ENCODE measurements at regions not wholly inside any gene's neighbourhood (a gene's known extent, or its start where the extent isn't known, plus 50 kb on each side); places are given as distances from the start of the nearest gene placed in this dataset.
A peak's percentile ranks its signal among the peaks of the same experiment; 100 is the strongest.

- DNase-seq (no peak), ATAC-seq (ENCODE audit: insufficient read depth, low FRiP score) (no peak)
- Histone ChIP-seq H3K36me3 (ENCODE audit: control insufficient read depth in 4 of 4, insufficient read depth in 4 of 4, low read length in 4 of 4) (no peaks in the 10 kb centered on the region), H3K4me3 (no peak overlapping the region), H3K27ac (ENCODE audit: low read depth in 1 of 2, low read length in 1 of 2) (no peak overlapping the region), H3K9me3 (ENCODE audit: control insufficient read depth in 4 of 4, insufficient read depth in 3 of 4, low read length in 3 of 4) (no peaks in the 10 kb centered on the region), H3K9ac (ENCODE audit: insufficient read depth in 1 of 2, low read length in 2 of 2) (no peak overlapping the region), H3K4me1 (ENCODE audit: control insufficient read depth in 5 of 5, insufficient read depth in 5 of 5, low read length in 5 of 5) (peaks cover 0 to 51% (median 16%) of the 10 kb centered on the region in 5 donors), H3K27me3 (ENCODE audit: control insufficient read depth in 3 of 3, insufficient read depth in 3 of 3, low read length in 2 of 3) (no peaks in the 10 kb centered on the region)
- TF ChIP-seq, protein P1, sequence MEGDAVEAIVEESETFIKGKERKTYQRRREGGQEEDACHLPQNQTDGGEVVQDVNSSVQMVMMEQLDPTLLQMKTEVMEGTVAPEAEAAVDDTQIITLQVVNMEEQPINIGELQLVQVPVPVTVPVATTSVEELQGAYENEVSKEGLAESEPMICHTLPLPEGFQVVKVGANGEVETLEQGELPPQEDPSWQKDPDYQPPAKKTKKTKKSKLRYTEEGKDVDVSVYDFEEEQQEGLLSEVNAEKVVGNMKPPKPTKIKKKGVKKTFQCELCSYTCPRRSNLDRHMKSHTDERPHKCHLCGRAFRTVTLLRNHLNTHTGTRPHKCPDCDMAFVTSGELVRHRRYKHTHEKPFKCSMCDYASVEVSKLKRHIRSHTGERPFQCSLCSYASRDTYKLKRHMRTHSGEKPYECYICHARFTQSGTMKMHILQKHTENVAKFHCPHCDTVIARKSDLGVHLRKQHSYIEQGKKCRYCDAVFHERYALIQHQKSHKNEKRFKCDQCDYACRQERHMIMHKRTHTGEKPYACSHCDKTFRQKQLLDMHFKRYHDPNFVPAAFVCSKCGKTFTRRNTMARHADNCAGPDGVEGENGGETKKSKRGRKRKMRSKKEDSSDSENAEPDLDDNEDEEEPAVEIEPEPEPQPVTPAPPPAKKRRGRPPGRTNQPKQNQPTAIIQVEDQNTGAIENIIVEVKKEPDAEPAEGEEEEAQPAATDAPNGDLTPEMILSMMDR (IDR thresholded peaks at IDR 0.05; ENCODE audit: control extremely low read depth, extremely low read depth), result no peak
- 93 to 97% methylated on average over 2 of the region's 2 CpGs for WGBS, 2 donors
These were observed 384.1 kb downstream of the TNS1 start for GRCh38 chr2:217618744-217619143.

DNA sequence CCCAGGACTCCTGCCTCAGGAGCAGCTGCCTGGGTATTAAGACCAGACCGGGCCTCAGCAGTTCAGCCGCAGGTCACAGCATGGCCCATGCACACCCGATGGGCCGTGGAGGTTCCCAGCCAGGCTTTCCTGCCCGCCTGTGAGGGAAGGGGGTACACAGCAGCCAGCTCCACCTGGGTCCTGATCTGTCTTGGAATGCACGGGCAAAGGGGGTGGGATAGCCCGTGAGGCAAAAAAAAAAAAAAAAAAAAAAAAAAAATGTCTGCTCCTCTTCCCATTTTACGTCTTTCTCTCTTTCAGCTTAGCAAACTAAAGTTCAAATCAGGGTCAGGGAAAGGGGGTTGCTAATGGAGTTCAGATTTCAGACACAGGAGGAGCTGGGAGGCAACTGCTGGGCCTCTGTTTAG is 385.2 kb downstream of the TNS1 start:
- 84% methylated on average over 8 of the region's 8 CpGs for WGBS, 2 donors
- Histone ChIP-seq H3K9me3 (ENCODE audit: control insufficient read depth in 4 of 4, insufficient read depth in 3 of 4, low read length in 3 of 4) (no peaks in the 10 kb centered on the region), H3K36me3 (ENCODE audit: control insufficient read depth in 4 of 4, insufficient read depth in 4 of 4, low read length in 4 of 4) (no peaks in the 10 kb centered on the region), H3K27ac (ENCODE audit: low read depth in 1 of 2, low read length in 1 of 2) (no peak overlapping the region), H3K4me1 (ENCODE audit: control insufficient read depth in 5 of 5, insufficient read depth in 5 of 5, low read length in 5 of 5) (peaks cover 0 to 40% (median 10%) of the 10 kb centered on the region in 5 donors), H3K4me3 (no peak overlapping the region), H3K27me3 (ENCODE audit: control insufficient read depth in 3 of 3, insufficient read depth in 3 of 3, low read length in 2 of 3) (no peaks in the 10 kb centered on the region), H3K9ac (ENCODE audit: insufficient read depth in 1 of 2, low read length in 2 of 2) (no peak overlapping the region)
- TF ChIP-seq, protein P1 (IDR thresholded peaks at IDR 0.05; ENCODE audit: control extremely low read depth, extremely low read depth), result no peak
- DNase-seq, result peak in 2 of 3 donors; percentile 76 to 81
- ATAC-seq (ENCODE audit: insufficient read depth, low FRiP score), result no peak

DNA sequence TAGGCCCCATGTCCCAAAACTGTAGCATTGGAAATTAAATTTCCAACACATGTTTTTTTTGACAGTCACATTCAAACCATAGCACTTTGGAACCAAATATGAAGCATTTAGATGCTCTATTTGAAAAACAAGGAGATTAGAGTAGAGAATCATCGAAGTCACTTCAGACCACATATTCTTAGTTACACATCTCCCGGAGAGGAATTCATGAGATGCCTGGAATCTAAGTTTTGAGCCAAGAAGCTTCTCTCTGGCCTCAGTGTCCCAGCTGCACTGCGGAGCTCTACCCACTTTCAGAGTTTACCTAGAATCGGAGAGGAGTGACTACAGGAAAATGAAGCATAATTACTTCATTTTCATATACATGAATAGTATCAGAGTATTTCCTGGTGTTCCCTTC is 385.9 kb downstream of the TNS1 start:
- WGBS, 2 donors, result 66 to 88% methylated on average over 4 of the region's 4 CpGs
- Histone ChIP-seq H3K4me3 (no peak overlapping the region), H3K27ac (ENCODE audit: low read depth in 1 of 2, low read length in 1 of 2) (no peak overlapping the region), H3K36me3 (ENCODE audit: control insufficient read depth in 4 of 4, insufficient read depth in 4 of 4, low read length in 4 of 4) (no peaks in the 10 kb centered on the region), H3K9me3 (ENCODE audit: control insufficient read depth in 4 of 4, insufficient read depth in 3 of 4, low read length in 3 of 4) (no peaks in the 10 kb centered on the region), H3K4me1 (ENCODE audit: control insufficient read depth in 5 of 5, insufficient read depth in 5 of 5, low read length in 5 of 5) (peaks cover 0 to 33% (median 7%) of the 10 kb centered on the region in 5 donors), H3K27me3 (ENCODE audit: control insufficient read depth in 3 of 3, insufficient read depth in 3 of 3, low read length in 2 of 3) (no peaks in the 10 kb centered on the region), H3K9ac (ENCODE audit: insufficient read depth in 1 of 2, low read length in 2 of 2) (no peak overlapping the region)
- ATAC-seq (ENCODE audit: insufficient read depth, low FRiP score) (no peak), DNase-seq (no peak)
- TF ChIP-seq, protein P1 (IDR thresholded peaks at IDR 0.05; ENCODE audit: control extremely low read depth, extremely low read depth), result no peak

- no peak overlapping the region for H3K4me3 ChIP-seq
- DNase-seq (no peak), ATAC-seq (ENCODE audit: insufficient read depth, low FRiP score) (no peak)
- 86 to 98% methylated on average over 1 of the region's 1 CpG for WGBS, 2 donors
- no peaks in the 10 kb centered on the region for H3K9me3 ChIP-seq (ENCODE audit: control insufficient read depth in 4 of 4, insufficient read depth in 3 of 4, low read length in 3 of 4)
- TF ChIP-seq, protein P1 (IDR thresholded peaks at IDR 0.05; ENCODE audit: control extremely low read depth, extremely low read depth), result no peak
- no peak overlapping the region for H3K27ac ChIP-seq (ENCODE audit: low read depth in 1 of 2, low read length in 1 of 2)
- H3K4me1 ChIP-seq (ENCODE audit: control insufficient read depth in 5 of 5, insufficient read depth in 5 of 5, low read length in 5 of 5), result peaks cover 0 to 21% (median 4%) of the 10 kb centered on the region in 5 donors
- no peaks in the 10 kb centered on the region for H3K27me3 ChIP-seq (ENCODE audit: control insufficient read depth in 3 of 3, insufficient read depth in 3 of 3, low read length in 2 of 3)
- no peaks in the 10 kb centered on the region for H3K36me3 ChIP-seq (ENCODE audit: control insufficient read depth in 4 of 4, insufficient read depth in 4 of 4, low read length in 4 of 4)
- no peak overlapping the region for H3K9ac ChIP-seq (ENCODE audit: insufficient read depth in 1 of 2, low read length in 2 of 2)
These were observed 387.6 kb downstream of the TNS1 start for GRCh38 chr2:217615171-217615570.
